NCI-H2227 treated with DMSO at 0.1 percent for 48 hours (cell line): ENCODE measurements at regions not wholly inside any gene's neighbourhood (a gene's known extent, or its start where the extent isn't known, plus 50 kb on each side); places are given as distances from the start of the nearest gene placed in this dataset.
"Not testable (repeated sequence)": the region's sequence is repeated elsewhere in the genome, so short reads cannot be mapped to it uniquely, and the experiment has no call there.

Experiments
- DNase-seq: peaks from one replicate; lab custom pipeline; 2025; lab: John Stamatoyannopoulos, UW

- DNase-seq: no peak
Observed at GRCh38 chr16:80009971-80010659, 409.6 kb upstream of the MAF start.

DNA sequence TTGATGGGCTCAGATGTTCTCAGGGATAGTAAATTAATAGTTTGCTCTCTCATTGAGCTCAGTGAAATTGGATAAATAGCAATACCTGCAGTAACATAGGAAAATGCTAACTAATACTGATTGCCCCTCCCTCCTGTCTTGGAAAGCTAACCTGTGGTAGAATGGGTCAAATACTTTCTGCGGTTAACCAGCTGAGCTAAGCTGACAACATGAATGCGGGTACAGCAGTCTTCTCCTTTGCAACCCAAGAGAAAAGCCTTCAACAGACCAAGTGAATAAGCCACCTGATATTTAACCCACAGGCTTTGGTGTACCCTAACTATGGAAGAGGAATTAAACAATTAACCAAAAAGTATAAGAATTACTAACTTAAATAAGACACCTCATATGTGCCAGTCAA lies 408.3 kb upstream of the MAF start:
- no peak for DNase-seq

- DNase-seq: no peak
Observed at GRCh38 chr16:80007231-80007630, 406.7 kb upstream of the MAF start.

GRCh38 chr16:80006241-80007215 lies 406.0 kb upstream of the MAF start:
- no peak for DNase-seq

- no peak for DNase-seq
Observed at GRCh38 chr16:80004113-80004512, 403.6 kb upstream of the MAF start.

DNA sequence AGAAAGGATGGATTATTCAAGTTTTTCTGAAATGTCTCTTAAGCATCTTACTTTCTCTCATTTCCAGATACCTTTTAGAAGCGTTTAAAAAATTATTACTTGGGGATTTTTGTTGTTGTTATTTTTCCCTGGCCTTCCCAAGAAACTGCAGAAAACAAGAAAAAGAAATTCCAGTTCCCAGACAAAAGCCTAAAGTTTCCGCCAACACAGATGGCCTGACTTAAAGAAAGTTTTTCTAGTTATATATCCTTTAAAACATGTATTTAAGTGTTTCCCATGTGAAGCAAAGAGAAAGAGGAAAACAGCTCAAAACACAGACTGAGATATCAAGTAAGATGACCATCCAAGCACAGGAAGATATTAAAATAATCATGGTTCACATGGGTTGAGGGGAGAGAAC lies 401.7 kb upstream of the MAF start:
- no peak for DNase-seq

DNA sequence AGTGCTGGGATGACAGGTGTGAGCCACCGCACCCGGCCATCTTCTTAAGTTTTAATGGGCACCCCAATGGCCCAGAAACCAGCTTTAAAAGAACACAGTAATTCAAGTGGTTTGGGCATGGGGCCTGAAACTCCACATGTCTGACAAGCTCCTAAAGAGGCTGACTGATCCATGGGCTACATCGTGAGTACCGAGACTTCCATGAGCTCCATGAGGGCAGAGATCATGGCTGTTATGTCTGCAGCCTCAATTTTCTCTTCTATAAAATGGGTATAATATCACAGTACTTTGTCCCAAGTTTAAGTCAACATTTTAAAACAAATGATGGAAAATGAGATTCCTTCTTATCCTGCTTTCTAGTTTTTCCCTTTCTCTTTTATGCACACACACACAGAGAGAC lies 397.6 kb upstream of the MAF start:
- no peak for DNase-seq

- no peak for DNase-seq
Observed at GRCh38 chr16:79997257-79997656, 396.7 kb upstream of the MAF start.

GRCh38 chr16:79996321-79996720 lies 395.8 kb upstream of the MAF start:
- no peak for DNase-seq

DNA sequence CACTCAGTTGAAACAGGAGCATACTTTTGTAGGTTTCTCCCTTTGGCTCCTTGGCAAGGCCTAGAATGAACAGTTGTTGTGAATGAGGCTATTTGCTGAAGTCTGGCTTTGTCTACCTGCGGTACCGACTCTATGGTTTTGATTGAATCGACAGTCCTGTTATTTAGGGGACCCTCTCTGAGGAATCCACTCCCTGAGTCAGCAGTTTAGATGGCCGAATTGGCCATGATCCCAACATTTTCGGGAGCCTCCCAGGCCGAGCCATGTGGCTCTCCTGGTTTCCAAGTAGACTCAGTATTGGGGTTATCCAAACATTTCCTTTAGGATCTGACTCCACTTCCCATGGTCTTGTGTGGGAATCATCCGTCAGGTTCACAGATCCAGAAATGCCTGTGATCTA lies 394.8 kb upstream of the MAF start:
- DNase-seq: no peak

- no peak for DNase-seq
Observed at GRCh38 chr16:79994418-79994817, 393.9 kb upstream of the MAF start.

GRCh38 chr16:79993629-79994209 lies 393.2 kb upstream of the MAF start:
- DNase-seq: no peak

- DNase-seq: no peak
Observed at GRCh38 chr16:79991969-79992368, 391.4 kb upstream of the MAF start.

DNA sequence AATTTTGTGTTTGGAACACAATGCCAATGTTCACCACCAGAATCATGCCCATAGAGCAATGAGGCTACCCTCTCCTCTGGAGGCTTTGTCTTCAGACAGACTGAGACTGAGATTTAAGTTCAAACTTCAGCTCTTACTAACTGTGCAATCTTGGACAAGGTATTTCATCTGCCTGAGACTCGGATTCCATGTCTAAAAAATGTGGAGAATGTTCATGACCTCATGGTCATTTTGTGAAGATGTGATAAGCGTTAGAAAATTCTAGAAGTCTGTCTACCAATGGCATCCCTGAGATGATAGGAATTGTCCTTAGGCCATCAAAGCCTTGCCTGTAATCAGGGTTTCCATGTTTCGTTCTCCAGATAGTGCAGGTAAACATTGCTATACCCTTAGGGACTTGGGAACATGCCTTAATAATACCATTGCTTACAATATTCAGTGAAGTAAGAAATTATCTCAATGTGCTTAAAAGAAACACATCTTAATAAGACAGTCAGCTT lies 388.2 kb upstream of the MAF start:
- DNase-seq: no peak

DNA sequence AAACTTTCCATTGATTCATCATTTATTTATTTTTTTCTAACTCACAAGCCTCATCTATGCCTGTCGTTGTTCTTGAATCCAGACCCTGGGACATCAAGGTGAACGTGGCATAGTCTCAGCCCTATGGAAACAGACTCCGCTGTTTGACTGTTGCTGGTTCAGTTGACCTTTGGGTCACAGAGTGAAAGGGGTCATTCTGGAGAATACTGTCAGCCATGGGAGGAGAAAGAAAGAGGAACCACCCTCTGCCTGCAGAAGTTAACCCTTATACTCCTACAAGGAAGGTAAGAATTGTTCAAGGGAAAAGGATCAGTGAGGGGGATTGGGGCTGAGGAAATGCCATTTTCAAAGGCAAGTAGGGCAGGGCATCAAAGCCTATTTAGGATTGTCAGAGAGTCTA lies 387.6 kb upstream of the MAF start:
- DNase-seq: no peak

GRCh38 chr16:79986352-79986751 lies 385.8 kb upstream of the MAF start:
- no peak for DNase-seq

- DNase-seq: no peak
Observed at GRCh38 chr16:79985606-79986005, 385.1 kb upstream of the MAF start.

DNA sequence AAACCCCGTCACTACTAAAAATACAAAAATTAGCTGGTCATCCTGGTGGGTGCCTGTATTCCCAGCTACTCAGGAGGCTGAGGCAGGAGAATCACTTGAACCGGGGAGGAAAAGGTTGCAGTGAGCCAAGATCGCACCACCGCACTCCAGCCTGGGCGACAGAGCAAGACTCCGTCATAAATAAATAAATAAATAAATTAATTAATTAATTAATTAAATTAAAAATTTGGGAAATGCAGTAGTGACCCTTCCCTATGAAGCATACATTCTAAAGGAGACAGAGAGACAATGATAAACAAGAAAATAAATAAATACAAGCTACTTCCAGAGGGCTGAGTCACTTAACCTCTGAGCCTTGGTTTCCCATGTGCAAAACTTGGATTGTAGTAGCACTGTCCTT lies 383.6 kb upstream of the MAF start:
- not testable (repeated sequence) for DNase-seq

DNA sequence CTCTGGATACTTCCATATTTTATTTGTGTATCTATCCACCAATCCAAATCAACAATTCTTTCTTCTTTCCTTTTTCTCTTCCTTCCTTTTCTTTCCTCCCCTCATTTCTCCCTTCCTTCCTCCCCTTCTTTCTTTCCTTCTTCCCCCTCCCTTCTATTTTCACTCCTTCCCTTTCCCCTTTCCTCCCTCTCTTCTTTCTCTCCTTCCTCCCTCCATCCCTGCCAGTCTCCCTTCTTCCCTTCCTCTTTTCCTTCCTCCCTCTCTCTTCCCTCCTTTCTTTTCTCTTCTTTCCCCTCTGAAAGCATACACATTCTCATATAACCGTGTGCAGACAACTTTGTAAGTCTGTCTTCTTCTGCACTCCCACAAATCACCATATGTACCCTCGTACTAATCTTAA lies 382.3 kb upstream of the MAF start:
- no peak for DNase-seq

GRCh38 chr16:79982361-79982760 lies 381.8 kb upstream of the MAF start:
- DNase-seq: no peak

- no peak for DNase-seq
Observed at GRCh38 chr16:79981814-79982213, 381.3 kb upstream of the MAF start.

GRCh38 chr16:79980650-79981521 lies 380.3 kb upstream of the MAF start:
- no peak for DNase-seq
